ENCODE measurements at regions not wholly inside any gene's neighbourhood (a gene's known extent, or its start where the extent isn't known, plus 50 kb on each side); places are given as distances from the start of the nearest gene placed in this dataset.

DNA sequence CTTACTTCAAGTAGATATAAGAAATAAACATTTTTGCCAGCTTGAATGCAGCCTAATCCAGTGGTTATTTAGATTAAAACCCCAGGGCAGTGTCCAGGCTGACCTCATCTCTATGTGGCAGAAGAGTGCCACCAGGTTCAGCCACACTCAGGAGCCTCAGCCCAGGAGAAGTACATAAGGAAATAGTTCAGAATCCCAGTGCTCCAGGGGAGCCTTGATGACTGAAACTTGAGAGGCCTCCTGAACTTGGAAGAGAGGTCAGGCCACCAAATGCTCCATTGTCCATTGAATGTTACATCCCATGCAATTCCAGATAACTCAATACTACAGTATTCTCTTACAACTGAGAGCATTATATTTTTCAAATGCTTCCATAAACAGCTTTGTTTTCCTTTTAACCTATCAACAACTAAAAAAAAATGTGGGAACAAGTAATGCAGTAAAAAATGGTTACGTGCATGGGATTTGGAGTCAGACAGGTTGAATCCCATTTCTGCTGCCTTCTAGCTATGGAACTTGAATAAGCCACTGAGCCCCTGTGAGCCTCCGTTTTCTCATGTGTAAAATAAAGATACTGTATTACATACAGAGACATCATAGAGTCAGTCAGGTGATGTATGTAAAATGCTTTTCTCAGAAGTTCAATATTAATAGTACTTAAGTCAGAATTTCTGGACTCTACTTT, 248.0 kb downstream of the PLPP3 start:
- DNase-seq = no peak
- in situ Hi-C loops (cut with HindIII; ENCODE audit: low pct_ligation_motif_present, low pct_unique_long_range_greater_than_20kb, low sequenced_read_pairs) = no loop called here

GRCh38 chr1:56330391-56331026, 248.9 kb downstream of the PLPP3 start:
- in situ Hi-C loops (cut with HindIII; ENCODE audit: low pct_ligation_motif_present, low pct_unique_long_range_greater_than_20kb, low sequenced_read_pairs) = no loop called here
- peak; percentile 10 for DNase-seq

- DNase-seq = no peak
- in situ Hi-C loops (cut with HindIII; ENCODE audit: low pct_ligation_motif_present, low pct_unique_long_range_greater_than_20kb, low sequenced_read_pairs) = no loop called here
Measured at GRCh38 chr1:56329970-56330369, 249.4 kb downstream of the PLPP3 start.

- in situ Hi-C loops (cut with HindIII; ENCODE audit: low pct_ligation_motif_present, low pct_unique_long_range_greater_than_20kb, low sequenced_read_pairs) = no loop called here
Measured at GRCh38 chr1:56327195-56327594, 252.2 kb downstream of the PLPP3 start.

GRCh38 chr1:56326056-56326455, 253.3 kb downstream of the PLPP3 start:
- DNase-seq = no peak
- in situ Hi-C loops (cut with HindIII; ENCODE audit: low pct_ligation_motif_present, low pct_unique_long_range_greater_than_20kb, low sequenced_read_pairs) = no loop called here

More at GRCh38 chr1:56327195-56327594, 252.2 kb downstream of the PLPP3 start:
- DNase-seq = no peak

DNA sequence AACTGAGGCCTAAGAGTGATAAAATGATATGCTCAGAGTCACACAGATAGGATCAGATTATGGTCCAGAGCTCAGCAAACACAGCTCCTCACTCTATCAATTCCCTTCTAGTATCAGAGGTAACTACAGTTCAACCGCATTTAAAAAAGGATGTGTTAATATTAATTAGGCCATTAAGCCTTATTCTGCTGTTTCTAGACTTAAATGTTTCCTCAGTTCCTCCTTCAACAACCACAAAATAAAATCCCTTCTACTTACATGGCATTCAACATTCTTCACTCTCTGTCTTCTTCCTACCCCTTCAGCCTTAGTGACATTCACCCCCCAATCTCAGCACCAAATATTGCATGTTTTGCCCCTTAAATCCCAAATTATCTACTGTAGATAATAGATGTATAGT, 254.9 kb downstream of the PLPP3 start:
- in situ Hi-C loops (cut with HindIII; ENCODE audit: low pct_ligation_motif_present, low pct_unique_long_range_greater_than_20kb, low sequenced_read_pairs) = no loop called here
- DNase-seq = no peak

DNA sequence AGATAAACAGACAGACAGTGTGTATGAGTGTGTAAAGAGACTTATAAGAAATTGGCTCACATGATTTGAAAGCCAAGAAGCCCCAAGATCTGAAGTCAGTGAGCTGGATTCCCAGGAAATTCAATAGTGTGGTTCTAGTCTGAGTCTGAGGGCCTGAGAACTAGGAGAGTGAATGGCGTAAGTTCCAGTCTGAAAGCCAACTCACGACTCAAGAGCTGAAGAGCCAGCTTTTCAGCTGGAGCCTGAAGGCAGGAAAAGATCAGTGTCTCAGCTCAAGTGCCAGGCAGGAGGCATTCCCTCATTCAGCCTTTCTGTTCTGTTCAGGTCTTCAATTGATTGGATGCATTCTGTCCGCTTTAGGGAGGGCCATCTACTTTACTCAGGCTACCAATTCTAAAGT, 257.2 kb downstream of the PLPP3 start:
- in situ Hi-C loops (cut with HindIII; ENCODE audit: low pct_ligation_motif_present, low pct_unique_long_range_greater_than_20kb, low sequenced_read_pairs) = no loop called here
- no peak for DNase-seq

GRCh38 chr1:56321150-56321490, 258.2 kb downstream of the PLPP3 start:
- no peak for DNase-seq
- in situ Hi-C loops (cut with HindIII; ENCODE audit: low pct_ligation_motif_present, low pct_unique_long_range_greater_than_20kb, low sequenced_read_pairs) = no loop called here

GRCh38 chr1:56320464-56321149, 258.8 kb downstream of the PLPP3 start:
- in situ Hi-C loops (cut with HindIII; ENCODE audit: low pct_ligation_motif_present, low pct_unique_long_range_greater_than_20kb, low sequenced_read_pairs) = no loop called here
- DNase-seq = no peak

DNA sequence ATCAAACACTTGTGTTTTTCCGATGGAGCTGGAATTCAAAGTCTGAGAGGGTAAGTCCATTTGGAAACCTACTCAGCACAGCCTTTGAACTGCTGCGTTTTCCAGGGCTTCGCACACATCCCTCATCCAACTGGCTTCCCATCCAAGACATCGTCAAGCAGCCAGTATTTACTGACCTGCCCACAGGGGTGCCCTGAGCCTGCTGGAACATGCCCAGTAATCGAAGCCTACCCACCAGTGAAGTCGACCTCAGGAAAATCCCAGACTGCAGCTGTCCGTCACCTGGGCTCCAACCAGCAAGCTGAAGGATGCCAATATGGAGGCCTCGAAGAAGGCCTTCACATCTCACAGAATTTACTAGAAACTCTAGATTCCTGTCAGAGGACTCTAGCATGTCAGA, 261.6 kb downstream of the PLPP3 start:
- DNase-seq = no peak
- in situ Hi-C loops (cut with HindIII; ENCODE audit: low pct_ligation_motif_present, low pct_unique_long_range_greater_than_20kb, low sequenced_read_pairs) = no loop called here

DNA sequence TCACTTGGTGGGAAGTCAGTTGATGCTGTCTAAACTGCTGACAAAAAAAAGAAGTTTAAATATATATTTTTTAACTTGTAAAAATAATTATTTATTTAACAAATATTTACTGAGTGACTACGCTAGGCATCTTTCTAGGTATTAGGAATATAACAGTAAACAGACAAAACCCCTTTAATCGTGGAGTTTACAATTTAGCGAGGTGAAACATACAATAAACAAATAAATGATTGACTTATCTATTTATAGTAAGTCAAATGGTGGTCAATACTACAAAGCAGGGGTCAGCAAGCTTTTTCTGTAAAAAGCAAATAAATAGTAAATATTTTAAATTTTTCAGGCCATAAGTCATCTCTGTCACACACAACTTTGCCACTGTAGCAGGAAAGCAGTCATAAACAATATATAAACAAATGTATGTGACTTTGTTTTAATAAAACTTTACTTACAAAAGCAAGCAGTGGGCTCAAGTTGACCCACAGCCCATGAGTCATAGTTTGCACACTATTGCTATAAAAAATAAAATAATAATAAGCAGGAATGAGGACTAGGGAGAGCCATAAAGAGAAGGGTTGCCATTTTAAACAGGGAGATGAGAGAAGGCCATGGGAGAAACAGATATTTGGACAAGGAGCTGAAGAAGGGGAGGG, 263.9 kb downstream of the PLPP3 start:
- in situ Hi-C loops (cut with HindIII; ENCODE audit: low pct_ligation_motif_present, low pct_unique_long_range_greater_than_20kb, low sequenced_read_pairs) = no loop called here
- no peak for DNase-seq

GRCh38 chr1:56313560-56313959, 265.8 kb downstream of the PLPP3 start:
- DNase-seq = no peak
- in situ Hi-C loops (cut with HindIII; ENCODE audit: low pct_ligation_motif_present, low pct_unique_long_range_greater_than_20kb, low sequenced_read_pairs) = no loop called here

- in situ Hi-C loops (cut with HindIII; ENCODE audit: low pct_ligation_motif_present, low pct_unique_long_range_greater_than_20kb, low sequenced_read_pairs) = no loop called here
Measured at GRCh38 chr1:56311766-56312165, 267.6 kb downstream of the PLPP3 start.

DNA sequence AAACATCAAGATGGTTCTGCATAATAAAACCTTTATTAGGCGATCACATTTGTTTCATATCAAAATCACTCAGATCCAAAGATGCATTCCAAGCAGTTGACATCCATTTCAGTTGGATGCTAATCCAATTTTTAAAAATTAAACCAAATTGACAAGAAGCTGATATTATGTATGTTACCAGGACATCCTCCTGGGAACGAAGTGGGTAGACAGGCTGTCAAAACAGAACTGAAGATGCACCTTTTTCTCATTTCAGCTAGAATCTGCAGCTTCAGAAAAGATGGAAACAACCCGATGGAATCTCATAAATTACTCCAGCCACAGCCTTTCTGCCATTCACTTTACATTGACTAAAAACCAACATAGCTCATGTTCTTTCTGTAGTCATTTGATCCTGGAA, 268.4 kb downstream of the PLPP3 start:
- in situ Hi-C loops (cut with HindIII; ENCODE audit: low pct_ligation_motif_present, low pct_unique_long_range_greater_than_20kb, low sequenced_read_pairs) = no loop called here
- no peak for DNase-seq

More at GRCh38 chr1:56311766-56312165, 267.6 kb downstream of the PLPP3 start:
- DNase-seq = no peak

GRCh38 chr1:56309065-56309464, 270.3 kb downstream of the PLPP3 start:
- in situ Hi-C loops (cut with HindIII; ENCODE audit: low pct_ligation_motif_present, low pct_unique_long_range_greater_than_20kb, low sequenced_read_pairs) = no loop called here
- DNase-seq = no peak

- in situ Hi-C loops (cut with HindIII; ENCODE audit: low pct_ligation_motif_present, low pct_unique_long_range_greater_than_20kb, low sequenced_read_pairs) = no loop called here
- no peak for DNase-seq
Measured at GRCh38 chr1:56304975-56305374, 274.4 kb downstream of the PLPP3 start.

DNA sequence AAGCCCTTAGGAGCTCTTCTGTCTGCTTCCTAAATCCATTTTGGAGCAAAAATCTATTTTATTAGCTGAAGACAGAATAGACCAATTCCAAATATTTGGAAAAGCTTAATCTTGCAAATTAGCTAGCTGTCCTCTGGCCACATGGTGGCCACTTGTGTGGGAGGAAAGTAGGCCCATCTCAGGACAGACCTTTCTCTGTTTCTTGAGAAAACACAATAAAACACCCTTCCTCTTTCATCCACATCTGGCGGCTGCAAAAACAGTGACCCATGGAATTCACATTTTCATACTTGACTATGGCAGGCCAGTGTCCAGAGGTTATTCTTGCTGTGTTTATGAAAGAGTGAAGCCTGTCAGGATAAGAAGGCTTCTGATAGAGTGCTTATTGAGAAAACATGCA, 275.6 kb downstream of the PLPP3 start:
- DNase-seq = no peak
- in situ Hi-C loops (cut with HindIII; ENCODE audit: low pct_ligation_motif_present, low pct_unique_long_range_greater_than_20kb, low sequenced_read_pairs) = no loop called here

DNA sequence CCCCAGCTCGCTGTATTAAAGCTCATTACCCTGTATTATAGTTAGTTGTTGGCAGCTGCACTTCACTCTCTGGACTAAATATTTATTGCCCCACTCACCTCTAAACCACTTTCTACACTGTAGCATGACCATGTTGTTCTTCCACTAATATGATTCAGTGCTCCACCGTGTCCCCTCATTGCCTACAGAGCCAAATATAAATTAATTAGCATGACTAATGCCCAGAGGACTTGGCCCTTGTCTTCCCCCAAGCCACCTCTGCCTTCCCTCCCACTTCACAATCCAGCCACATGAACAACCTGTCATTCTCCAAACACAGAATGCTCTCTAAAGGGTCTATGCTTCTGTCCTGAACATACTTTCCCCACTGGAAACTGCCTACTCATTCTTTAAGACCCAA, 276.5 kb downstream of the PLPP3 start:
- no peak for DNase-seq
- in situ Hi-C loops (cut with HindIII; ENCODE audit: low pct_ligation_motif_present, low pct_unique_long_range_greater_than_20kb, low sequenced_read_pairs) = no loop called here

- in situ Hi-C loops (cut with HindIII; ENCODE audit: low pct_ligation_motif_present, low pct_unique_long_range_greater_than_20kb, low sequenced_read_pairs) = no loop called here
Measured at GRCh38 chr1:56301791-56302190, 277.6 kb downstream of the PLPP3 start.

More at GRCh38 chr1:56301791-56302190, 277.6 kb downstream of the PLPP3 start:
- no peak for DNase-seq

Measured in ACHN (cell line).